HEK293 (cell line): ENCODE measurements at regions not wholly inside any gene's neighbourhood (a gene's known extent, or its start where the extent isn't known, plus 50 kb on each side); places are given as distances from the start of the nearest gene placed in this dataset.

Source experiments
- SCRT1 ChIP-seq: fragments of 450-650 bp; formaldehyde crosslinking; IDR thresholded peaks from 2 replicates; pipeline ENCODE4 v1.5.1; 2016; ENCODE audit warnings: missing biosample characterization, missing genetic modification characterization, borderline replicate concordance
- ZNF140 ChIP-seq: fragments of 450-650 bp; formaldehyde crosslinking; IDR thresholded peaks from 2 replicates; pipeline ENCODE4 v1.5.1; 2016; ENCODE audit warnings: missing biosample characterization, missing genetic modification characterization
- TF ChIP-seq, protein P1 (sequence below): fragments of 450-650 bp; formaldehyde crosslinking; IDR thresholded peaks from 2 replicates; pipeline ENCODE4 v1.5.1; 2016; ENCODE audit warnings: missing biosample characterization, missing genetic modification characterization
- TF ChIP-seq, protein P2 (sequence below): fragments of 450-650 bp; formaldehyde crosslinking; IDR thresholded peaks from 2 replicates; pipeline ENCODE4 v1.5.1; 2016; ENCODE audit warnings: missing biosample characterization, missing genetic modification characterization
- TF ChIP-seq, protein P3 (sequence below): fragments of 450-650 bp; formaldehyde crosslinking; IDR thresholded peaks from 2 replicates; pipeline ENCODE4 v1.5.1; 2016; ENCODE audit warnings: missing biosample characterization, missing genetic modification characterization

DNA sequence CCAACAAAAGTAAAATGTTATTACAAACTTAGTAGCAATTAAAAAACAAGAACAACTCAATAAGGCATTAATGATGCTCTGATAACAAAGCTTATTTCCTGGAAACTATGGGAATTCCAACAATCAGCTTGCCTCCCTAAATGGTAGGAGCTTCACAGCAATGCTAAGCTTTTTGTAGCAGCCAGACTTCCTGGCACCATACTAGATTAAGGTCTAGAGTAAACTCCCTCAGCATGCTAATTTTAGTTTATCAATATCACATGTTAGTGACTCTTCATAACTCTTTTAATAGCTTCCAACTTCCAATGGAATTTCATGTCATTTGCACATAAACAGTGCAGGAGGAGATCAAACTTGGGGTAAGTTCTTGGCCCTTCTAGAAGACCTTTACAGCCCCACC, 782.0 kb downstream of the MCTP2 start:
- TF ChIP-seq, protein P1, sequence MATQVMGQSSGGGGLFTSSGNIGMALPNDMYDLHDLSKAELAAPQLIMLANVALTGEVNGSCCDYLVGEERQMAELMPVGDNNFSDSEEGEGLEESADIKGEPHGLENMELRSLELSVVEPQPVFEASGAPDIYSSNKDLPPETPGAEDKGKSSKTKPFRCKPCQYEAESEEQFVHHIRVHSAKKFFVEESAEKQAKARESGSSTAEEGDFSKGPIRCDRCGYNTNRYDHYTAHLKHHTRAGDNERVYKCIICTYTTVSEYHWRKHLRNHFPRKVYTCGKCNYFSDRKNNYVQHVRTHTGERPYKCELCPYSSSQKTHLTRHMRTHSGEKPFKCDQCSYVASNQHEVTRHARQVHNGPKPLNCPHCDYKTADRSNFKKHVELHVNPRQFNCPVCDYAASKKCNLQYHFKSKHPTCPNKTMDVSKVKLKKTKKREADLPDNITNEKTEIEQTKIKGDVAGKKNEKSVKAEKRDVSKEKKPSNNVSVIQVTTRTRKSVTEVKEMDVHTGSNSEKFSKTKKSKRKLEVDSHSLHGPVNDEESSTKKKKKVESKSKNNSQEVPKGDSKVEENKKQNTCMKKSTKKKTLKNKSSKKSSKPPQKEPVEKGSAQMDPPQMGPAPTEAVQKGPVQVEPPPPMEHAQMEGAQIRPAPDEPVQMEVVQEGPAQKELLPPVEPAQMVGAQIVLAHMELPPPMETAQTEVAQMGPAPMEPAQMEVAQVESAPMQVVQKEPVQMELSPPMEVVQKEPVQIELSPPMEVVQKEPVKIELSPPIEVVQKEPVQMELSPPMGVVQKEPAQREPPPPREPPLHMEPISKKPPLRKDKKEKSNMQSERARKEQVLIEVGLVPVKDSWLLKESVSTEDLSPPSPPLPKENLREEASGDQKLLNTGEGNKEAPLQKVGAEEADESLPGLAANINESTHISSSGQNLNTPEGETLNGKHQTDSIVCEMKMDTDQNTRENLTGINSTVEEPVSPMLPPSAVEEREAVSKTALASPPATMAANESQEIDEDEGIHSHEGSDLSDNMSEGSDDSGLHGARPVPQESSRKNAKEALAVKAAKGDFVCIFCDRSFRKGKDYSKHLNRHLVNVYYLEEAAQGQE (tag by site-specific recombination): no peak
- TF ChIP-seq SCRT1 (tag by site-specific recombination): no peak
- TF ChIP-seq, protein P2, sequence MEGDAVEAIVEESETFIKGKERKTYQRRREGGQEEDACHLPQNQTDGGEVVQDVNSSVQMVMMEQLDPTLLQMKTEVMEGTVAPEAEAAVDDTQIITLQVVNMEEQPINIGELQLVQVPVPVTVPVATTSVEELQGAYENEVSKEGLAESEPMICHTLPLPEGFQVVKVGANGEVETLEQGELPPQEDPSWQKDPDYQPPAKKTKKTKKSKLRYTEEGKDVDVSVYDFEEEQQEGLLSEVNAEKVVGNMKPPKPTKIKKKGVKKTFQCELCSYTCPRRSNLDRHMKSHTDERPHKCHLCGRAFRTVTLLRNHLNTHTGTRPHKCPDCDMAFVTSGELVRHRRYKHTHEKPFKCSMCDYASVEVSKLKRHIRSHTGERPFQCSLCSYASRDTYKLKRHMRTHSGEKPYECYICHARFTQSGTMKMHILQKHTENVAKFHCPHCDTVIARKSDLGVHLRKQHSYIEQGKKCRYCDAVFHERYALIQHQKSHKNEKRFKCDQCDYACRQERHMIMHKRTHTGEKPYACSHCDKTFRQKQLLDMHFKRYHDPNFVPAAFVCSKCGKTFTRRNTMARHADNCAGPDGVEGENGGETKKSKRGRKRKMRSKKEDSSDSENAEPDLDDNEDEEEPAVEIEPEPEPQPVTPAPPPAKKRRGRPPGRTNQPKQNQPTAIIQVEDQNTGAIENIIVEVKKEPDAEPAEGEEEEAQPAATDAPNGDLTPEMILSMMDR: no peak
- TF ChIP-seq ZNF140 (tag by site-specific recombination): no peak
- TF ChIP-seq, protein P3, sequence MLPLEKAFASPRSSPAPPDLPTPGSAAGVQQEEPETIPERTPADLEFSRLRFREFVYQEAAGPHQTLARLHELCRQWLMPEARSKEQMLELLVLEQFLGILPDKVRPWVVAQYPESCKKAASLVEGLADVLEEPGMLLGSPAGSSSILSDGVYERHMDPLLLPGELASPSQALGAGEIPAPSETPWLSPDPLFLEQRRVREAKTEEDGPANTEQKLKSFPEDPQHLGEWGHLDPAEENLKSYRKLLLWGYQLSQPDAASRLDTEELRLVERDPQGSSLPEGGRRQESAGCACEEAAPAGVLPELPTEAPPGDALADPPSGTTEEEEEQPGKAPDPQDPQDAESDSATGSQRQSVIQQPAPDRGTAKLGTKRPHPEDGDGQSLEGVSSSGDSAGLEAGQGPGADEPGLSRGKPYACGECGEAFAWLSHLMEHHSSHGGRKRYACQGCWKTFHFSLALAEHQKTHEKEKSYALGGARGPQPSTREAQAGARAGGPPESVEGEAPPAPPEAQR (tag by site-specific recombination): no peak
